AML-193 (cell line): ENCODE measurements at regions not wholly inside any gene's neighbourhood (a gene's known extent, or its start where the extent isn't known, plus 50 kb on each side); places are given as distances from the start of the nearest gene placed in this dataset.
"Not testable (repeated sequence)": the region's sequence is repeated elsewhere in the genome, so short reads cannot be mapped to it uniquely, and the experiment has no call there.

Source experiments
- DNase-seq, 2 experiments: peaks; one replicate each; lab custom pipeline; 2025; lab: John Stamatoyannopoulos, UW

DNA sequence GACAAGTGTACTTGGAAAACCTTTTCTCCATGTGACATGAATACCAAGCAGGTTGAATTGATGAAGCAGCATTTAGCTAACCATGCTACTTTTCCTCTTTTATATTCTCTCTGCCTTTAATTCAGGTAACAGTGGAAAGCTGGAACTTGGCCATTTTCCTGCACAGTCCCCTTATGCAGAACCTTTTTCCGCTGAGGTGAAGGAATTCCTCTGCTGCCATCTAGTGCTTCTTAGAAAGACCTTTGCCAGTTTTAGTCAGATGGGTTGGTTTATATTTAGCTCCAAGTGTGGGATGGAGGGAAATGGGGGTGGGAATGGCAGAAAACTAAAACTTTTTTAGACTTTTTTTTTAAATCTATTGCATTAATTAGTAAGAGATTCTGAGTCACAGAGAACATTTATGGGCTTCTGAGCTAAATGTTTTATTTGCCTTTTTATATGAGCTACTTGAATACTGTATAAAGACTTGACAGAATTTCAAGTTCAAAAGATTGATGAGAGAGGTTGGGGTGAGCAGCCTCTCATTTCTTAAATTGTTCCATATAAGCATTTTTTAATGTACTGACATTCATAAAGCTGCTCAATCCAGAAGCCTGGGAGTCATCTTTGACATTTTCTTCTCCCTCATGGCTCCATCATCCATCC lies 153.9 kb upstream of the ZC3H12C start:
- DNase-seq, result peak; percentile 56 to 66

DNA sequence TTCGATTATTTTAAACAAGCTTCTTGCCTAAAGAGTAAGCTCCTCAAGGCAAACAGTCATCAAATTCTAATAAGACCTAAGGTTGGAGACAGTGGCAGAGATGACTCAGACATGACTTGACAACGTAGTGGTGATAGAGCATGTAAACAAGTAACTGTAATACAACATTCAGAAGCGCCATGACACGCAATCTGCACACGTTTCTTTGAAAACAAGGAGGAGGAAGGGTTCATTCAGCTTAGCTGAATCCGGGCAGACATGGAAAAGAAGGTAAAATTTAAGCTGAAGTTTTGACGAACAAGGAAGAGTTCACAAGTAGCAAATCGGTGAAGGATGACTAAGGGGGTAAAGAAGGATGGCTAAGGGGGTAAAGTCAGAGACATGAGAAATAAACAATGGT lies 152.4 kb upstream of the ZC3H12C start:
- DNase-seq, result no peak

DNA sequence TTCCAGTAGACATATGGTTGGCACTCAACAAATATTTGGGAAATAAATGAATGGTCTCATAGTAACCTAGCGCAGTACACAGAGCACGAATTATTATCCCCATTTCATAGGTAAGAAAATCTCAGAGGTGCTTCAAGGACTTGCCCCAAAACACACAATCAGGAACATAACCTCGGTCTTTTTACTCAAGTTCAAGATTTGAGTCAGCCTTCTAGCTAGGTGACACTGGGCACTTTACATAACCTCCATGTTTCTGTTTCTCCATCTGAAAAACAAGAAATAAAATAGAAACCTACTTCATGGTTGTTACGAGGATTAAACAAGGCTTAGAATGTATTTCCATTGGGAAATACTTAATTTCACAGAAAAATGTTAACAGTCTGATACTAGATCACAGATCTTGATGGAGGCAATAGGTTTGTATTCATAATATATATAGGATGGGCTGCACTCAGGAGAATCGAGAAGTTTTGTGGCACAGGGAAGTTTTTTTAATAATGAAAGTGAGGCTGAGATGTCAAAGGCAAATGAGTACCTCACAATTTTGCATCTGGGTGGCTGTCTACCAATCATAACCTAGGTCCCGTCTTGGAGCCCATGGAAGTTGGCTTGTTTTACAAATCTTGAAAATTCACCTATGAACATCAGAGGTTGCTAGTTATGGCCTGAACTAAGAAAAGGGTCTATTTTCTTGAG lies 147.4 kb upstream of the ZC3H12C start:
- DNase-seq, result no peak

DNA sequence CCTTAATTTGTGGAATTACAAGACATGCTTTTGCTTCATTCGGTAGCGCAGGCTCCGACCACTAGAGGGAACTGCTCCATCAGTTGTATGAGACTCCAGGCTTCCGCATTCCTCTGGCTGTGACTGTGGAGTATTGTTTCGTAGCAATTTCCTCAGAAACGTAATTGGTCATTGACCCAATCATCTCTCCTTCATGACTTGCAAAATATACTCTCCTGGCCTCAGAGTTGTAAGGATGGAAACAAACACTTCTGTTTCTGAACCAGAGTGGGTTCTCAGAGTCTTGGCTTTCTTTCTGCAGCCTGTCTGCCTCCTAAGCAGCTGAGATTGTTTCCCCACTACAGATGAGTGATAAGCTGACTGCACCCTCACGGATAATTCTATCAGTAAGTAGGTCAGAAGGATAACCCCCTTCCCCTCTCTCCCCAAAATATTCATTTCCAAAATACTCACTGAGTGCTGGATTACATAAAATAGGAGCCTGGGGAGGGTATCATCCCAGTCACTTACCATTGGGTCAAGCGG lies 146.8 kb upstream of the ZC3H12C start:
- DNase-seq, result peak; percentile 86 to 90

DNA sequence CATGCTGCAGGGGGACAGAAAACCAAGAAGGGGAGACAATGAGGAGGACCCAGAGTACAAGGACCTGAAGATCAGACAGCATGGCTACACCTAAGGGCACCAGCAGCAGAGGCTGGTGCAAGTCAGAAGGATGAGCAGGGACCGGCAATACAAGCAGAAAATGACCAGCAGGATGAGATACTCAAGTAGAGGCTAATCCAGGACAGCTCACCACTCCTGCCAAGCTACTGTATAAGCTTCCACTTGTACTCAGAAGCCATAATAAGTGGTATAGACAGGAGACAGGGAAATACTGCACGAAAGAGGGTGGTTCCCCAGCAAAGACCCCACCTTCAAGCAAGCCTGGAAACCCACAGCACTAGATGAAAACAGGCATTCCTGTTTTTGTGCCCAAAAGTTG lies 138.7 kb upstream of the ZC3H12C start:
- DNase-seq, result no peak

DNA sequence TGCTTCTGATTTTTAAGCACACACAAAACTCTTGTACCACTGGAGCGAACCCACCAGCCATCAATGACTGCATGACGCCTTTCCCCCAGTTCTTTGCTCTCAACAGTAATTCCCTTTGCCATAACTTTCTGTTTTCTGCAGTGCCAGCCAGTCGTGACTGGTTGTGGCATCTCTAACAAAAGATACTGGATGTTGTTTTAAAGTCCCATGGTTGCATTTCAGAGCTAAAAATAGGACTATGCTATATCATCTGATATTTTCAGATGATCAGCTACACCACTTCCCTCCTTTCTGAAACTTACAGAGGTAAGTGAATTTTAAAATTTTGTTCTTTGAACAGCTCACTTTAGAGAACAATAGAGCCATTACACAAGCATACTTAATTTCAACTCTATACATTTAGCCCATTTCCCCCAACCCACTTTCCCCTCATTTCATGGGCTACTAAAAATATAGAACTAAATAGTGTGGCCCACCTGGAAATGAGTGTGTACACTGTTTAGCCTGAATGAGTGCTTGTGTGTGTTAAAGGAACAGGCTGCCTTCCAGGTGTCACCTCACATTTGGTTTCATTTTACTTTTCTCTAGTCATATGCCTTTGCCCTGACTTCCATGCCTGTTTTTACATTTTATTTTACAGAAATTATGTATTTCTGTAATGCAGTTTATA lies 136.9 kb upstream of the ZC3H12C start:
- DNase-seq, result no peak

DNA sequence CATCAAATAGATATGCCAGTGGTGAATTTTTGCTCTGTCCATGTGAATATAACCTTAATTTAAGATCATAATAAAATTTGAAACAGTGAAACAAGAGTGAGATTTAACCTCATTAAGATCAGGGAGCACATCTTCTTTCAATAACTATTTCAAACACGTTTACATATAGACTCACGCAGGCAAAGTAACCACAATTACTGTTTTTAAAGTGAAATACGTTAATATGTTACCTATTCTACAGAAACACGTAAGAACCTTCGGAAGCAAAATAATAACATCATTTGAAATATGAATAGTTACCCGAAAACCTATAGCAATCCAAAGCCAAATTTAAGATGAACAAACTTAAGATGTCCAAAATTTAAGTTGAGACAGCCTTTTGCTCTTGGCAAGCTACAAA lies 136.2 kb upstream of the ZC3H12C start:
- DNase-seq, result no peak

DNA sequence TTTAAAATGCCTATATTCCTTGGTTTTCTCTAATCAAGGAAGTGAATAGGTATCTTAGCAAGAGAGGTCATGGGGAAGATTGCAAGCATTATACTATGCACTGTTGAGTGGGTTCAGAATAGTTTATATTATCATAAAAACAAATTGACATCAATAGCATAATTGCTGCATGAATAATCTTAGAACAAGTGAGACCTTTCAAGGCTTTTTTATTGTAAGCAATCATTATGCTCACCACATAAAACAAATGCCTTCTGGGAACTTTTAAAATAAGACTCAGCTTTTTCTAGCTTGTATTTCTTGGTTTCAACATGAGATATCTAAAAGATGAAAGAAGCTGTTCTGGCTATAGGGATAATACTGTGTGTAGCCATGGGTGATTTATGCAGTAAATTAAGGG lies 135.6 kb upstream of the ZC3H12C start:
- no peak for DNase-seq

DNA sequence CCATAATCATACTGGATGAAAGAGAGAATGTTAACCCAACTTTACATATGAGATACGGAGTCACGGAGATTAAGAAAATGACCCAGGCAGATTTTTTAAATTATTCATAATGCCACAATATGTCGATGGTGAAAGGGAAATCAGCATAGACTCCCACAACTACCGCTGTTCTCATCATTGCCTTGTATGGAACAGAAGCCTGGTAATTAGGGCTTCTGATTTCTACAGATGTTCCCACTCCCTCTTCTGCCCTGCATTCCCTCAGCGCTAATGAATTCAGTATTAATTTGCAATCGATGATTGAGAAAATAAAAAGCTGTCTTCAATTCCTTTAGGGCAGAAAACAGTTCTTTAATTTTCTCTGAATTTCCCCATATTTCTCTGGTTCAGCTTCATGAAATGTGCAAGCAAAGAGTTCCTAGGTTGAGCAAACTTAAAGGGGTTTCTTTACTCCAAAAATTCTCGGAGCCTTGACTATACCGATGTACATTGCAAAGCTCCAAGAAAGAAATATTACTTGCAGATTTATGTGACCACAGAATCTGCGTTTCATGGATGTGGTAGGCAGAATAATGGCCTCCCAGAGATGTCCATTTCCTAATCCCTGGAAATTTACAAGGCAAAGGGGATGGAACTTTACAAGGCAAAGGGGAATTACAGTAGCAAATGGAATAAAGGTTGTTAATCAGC lies 134.9 kb upstream of the ZC3H12C start:
- DNase-seq, result no peak

DNA sequence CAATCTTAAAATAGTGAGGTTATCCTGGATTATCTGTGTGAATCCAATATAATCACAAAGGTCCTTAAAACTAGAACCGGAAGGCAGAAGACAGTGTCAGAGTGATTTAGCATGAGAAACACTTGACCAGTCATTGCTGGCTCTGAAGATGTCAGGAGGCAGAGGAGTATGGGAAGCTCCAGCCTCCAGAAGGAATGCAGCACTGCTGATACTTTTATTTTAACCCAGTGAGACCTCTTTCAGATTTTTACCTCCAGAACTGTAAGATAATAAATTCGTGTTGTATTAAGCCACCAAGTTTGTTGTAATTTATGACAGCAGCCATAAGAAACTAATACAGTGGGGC lies 134.4 kb upstream of the ZC3H12C start:
- DNase-seq, result no peak

DNA sequence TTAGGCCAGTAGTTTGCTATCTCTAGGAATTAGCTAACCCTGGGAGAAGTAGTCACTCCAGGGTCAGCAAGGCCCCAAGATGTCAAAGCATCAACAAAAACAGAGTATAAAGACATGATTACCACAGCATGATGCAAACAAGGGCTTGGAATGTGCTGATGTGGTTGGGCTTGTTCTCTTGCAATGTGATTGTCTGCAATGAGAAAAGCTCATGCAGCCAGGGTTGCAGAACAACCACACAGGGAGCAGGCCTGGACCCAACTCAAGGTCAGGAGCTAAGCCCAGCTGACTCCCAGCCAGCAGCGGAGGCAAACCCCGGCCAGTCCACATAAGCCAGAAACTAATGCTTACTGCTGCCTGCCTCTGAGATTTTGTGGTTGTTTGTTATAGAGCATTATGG lies 132.4 kb upstream of the ZC3H12C start:
- DNase-seq, result no peak

DNA sequence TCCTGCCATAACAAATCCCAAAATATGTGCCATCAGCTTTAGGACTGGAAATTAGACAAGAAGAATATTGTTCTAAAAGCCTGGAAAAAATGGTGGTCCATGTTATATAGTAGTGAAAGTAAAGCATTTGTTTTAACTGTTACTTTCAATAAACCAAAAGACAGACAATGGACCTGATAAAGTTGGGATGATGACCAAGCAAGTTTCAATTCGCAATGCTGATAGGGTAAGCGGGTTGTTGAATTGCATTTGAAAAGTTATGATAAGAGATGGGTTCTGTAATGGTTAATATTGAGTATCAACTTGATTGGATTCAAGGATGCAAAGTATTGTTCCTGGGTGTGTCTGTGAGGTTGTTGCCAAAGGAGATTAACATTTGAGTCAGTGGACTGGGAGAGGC lies 131.9 kb upstream of the ZC3H12C start:
- DNase-seq, result no peak

DNA sequence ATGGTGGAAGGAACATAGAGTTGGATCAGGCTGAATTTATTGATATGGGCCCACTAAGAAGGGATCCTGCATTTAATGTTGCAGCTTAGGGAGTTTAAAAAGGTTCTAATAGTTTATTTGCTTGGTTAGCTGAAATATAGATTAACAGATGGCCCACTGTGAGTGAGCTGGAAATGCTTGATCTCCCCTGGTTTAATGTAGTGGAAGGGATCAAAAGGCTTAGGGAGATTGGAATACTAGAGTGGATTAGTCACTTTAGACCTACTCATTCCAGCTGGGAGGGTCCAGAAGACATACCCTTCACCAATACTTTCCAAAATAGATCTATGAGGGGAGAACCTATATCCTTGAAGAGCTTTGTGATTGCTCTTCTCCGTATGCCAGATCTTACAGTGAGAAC lies 130.1 kb upstream of the ZC3H12C start:
- DNase-seq, result no peak

DNA sequence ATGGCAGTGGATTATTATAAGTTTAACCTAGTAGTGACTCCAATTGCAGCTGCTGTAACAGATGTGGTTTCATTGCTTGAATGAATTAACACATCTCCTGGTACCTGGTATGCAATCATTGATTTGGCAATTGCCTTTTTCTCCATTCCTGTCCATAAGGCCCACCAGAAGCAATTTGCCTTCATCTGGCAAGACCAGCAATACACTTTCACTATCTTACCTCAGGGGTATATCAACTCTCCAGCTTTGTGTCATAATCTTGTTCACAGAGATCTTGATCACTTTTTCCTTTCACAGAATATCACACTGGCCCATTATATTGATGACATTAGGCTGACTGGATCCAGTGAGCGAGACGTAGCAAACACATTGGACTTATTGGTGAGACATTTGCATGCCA lies 128.7 kb upstream of the ZC3H12C start:
- no peak for DNase-seq

DNA sequence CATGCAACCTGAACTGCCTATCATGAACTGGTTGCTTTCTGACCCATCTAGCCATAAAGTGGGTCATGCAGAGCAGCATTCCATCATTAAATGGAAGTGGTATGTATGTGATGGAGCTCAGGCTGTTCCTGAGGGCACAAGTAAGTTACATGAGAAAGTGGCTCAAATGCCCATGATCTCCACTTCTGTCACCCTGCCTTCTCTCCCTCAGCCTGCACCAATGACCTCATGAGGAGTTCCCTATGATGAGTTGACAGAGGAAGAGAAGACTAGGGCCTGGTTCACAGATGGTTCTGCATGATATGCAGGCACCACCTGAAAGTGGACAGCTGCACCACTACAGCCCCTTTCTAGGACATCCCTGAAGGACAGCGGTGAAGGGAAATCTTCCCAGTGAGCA lies 127.7 kb upstream of the ZC3H12C start:
- not testable (repeated sequence) for DNase-seq

DNA sequence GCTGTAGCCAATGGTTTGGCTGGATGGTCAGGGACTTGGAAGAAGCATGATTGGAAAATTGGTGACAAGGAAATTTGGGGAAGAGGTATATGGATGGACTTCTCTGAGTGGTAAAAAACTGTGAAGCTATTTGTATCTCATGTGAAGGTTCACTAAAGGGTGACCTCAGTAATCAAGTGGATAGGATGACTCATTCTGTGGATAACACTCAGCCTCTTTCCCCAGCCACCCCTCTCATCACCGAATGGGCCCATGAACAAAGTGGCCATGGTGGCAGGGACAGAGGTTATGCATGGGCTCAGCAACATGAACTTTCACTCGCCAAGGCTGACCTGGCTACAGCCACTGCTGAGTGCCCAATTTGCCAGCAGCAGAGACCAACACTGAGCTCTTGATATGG lies 127.3 kb upstream of the ZC3H12C start:
- DNase-seq, result not testable (repeated sequence)

DNA sequence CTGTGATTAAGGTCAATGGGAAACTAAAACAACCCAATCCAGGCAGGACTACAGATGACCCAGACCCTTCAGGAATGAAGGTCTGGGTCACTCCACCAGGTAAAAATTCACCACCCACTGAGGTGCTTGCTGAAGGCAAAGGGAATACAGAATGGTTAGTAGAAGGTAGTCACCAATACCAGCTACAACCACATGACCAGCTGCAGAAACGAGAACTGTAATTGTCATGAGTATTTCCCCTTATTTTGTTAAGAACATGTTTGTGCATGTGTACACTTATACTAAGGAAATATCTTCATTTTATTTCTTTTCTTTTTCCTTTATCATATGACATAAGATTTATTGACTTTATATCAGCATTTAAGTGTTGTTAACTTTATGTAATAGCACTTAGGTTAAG lies 126.1 kb upstream of the ZC3H12C start:
- DNase-seq, result not testable (repeated sequence)

DNA sequence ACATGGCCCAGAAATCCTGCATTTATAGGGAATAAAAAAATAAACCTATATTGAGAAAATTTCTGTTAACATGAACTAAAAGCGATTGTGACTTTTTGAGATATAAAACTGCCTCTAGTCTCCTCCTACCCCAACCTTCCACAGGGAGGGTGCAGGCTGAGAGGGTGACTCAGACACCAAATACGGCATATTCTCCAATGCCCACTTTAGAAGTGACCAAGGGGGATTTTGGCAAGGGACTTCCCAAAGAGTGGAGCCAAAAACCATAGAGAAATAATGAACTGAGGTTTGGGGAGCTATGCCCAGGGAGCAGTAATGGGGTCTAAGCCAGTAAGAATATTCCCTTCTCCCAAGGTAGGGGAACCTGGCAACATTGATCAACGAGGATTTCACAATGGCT lies 124.9 kb upstream of the ZC3H12C start:
- no peak for DNase-seq

DNA sequence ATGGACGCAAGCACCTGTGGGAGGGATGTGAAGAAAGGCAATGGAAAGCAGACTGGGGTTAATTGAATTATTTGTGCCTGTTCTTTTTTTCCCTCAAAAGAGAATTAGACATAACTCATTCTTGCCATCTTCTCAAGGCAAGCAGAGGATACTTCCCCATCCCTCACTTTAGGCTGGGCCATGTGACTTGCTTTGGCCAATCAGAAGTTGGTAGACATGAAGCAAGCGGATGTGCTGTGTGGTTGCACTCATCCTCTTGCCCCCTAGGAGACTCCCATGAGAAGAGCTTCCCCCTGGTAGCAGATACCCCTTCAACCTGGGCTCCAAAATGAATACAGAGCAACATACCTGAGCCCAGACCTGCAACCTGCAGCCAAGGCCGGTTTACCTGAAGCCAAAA lies 124.4 kb upstream of the ZC3H12C start:
- DNase-seq, result no peak

DNA sequence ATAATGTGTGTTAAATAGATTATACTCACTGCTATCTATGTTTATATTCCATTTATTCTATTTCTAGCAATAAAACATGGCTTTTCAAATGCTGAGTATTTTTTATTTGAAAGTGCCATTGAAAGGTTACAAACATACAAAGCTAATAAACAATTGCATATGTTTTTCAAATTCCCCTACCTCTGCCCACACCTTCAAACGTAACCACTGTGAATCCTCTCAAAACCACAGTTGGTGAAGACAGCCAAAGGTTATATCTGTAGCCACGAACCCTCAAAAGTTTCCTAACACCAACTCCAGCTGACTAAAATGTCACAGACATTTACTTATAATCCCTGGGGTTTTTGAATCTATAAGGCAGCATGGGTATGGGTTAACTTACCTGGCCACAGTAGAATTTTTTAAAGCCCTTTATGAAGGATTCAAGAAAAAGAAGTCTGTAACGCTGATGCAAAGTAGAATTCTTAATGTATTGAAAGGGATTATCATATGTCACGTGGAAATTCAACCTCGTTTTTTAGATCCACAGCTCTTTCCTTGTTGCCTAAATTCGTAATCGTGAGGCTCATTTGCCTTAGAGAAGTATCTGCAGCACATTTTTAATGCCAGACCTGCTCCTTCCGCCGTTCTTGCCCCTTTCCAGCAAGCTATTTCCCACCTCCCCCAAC lies 122.5 kb upstream of the ZC3H12C start:
- DNase-seq, result peak; percentile 3 to 5

DNA sequence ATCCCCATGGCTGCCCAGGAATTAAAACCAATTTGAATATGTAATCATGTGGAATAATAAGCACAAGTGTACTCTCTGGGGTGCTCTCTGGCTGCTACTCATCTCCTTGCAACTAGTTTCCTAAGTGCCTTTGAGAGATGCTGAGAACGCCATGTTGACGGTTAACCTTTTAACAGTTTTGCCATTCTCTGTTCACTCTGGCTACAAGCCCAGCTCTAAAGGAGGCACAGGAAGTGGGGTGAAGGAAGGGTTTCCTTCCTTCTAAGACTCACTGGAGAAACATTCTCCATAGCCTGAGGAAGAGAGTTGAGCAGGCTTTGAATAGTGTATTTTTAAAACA lies 122.0 kb upstream of the ZC3H12C start:
- DNase-seq, result peak; percentile 38 to 57

DNA sequence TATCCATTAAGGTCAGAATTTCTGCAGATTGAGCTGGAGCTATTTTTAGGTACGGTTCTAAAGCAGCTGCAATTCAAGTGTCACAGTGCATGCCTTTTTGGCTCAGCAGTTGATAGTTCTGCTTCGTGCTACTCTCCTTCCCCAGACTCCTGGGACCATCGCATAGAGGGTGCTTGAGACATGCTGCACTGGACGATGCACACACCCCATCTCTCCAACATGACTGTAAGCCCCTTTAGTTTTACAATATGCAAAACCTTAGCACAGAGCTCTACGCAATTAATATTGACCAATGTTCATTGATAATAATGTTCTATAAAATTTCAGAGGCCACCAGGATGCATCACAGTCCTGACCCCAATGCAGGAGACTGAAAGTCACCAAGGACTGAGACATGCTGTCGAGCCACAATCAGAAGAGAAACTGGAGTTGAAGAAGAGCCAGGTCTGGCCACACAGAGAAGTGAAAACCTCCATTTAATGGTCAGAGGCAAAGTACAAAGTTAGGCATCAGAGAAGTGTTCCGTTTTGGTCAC lies 120.9 kb upstream of the ZC3H12C start:
- no peak for DNase-seq
